ENCODE measurements at regions not wholly inside any gene's neighbourhood (a gene's known extent, or its start where the extent isn't known, plus 50 kb on each side); places are given as distances from the start of the nearest gene placed in this dataset.
A peak's percentile ranks its signal among the peaks of the same experiment; 100 is the strongest.

DNA sequence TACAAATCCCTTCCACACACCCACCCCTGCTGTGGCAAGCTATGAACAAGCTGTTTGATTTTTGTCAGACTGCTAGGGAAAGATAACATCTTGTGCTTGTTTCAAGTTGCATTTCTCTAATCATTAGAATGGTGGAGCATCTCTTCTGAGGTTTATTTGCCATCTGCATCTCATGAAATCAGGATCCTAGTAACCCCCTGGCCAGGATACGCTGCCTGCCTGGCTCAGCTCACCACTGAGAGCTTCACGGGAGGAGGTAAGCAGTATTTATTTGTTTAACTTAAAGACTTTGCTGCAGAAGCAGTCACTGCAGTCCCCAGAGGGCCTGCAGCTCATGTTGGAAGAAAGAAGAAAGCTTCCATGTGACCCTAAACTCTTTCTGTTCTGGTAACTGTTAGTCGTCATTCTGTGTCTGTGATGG lies 83.3 kb upstream of the CXCL14 start:
- no peak for DNase-seq (ENCODE audit: low read depth)

DNA sequence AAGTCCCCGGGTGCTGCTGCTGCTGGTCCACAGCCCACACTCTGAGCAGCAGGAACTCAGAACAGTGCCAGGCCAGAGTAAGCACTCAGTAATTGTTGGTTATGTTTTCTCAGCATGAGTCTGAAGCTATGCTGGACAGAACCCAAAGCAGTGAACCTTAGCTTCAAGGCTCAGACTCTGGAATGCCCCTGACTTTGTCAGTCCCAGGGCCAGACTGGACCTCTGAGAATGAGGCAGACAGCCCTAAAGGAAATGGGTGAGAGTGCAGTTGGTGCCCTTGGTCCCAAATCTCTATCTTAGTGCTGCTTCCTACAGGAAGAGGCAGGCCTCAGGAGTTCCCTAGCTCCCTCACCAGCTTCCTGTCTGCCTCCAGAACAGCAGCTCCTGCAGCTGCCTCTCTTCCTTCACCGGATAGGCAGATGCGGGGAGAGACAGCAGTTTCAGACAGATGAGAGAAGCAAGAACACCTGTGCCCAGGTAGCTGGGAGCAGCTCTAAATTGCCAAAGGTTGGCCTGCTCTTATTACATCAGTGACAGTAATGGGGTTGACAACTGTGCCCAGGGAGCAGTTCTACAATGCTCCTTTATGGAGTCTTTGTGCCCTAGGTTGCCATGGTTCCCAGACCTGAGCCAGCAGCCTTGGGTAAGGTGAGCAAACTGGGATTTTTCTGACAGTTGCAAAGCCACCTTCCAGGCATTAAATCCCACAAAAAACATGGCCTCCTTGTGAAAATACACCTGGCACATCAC lies 82.2 kb upstream of the CXCL14 start:
- DNase-seq (ENCODE audit: low read depth), result no peak

DNA sequence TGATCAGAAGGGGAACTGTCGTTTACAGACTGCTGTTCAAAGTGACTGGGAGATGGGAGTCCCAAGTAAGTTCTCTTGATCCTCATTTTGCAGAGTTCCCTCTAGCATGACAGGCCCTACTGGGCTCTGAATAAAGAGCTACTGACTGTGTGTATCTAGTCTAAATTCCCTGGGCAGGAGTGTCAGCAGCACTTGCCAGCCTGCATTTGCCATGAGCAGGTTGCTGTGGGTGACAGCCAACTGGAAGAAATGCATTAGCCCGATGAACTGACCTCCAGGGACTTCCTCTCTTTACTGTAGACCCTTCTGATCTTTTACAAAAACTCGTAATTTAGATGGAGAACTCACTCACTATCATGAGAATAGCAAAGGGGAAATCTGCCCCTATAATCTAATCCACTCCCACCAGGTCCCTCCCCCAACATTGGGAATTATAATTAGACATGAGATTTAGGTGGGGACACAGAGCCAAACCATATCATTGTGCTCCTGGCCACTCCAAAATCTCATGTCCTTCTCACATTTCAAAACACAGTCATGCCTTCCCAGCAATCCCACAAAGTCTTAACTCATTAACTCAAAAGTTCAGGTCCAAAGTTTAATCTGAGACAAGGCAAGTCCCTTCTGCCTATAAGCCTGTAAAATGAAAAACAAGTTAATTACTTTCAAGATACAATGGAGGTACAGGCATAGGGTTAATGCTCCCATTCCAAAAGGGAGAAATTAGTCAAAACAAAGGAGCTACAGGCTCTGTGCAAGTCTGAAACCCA lies 78.9 kb upstream of the CXCL14 start:
- DNase-seq (ENCODE audit: low read depth), result no peak

DNA sequence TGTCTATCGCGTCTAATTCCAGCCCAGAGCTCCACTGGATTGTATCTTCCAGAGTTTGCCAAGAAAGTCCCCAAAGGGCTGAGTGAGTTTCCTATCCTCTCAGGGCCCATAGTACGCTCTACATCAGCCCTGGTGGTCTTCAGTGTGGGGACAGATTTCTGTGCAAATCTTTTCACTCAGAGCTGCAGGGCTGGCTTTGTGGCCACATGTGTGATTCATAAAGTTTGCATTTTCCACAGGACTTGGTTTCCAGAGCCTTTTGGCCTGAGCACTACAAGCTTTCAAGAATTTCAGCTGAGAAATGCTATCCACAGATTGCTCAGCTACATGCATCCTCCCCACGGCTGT lies 76.7 kb upstream of the CXCL14 start:
- no peak for DNase-seq (ENCODE audit: low read depth)

DNA sequence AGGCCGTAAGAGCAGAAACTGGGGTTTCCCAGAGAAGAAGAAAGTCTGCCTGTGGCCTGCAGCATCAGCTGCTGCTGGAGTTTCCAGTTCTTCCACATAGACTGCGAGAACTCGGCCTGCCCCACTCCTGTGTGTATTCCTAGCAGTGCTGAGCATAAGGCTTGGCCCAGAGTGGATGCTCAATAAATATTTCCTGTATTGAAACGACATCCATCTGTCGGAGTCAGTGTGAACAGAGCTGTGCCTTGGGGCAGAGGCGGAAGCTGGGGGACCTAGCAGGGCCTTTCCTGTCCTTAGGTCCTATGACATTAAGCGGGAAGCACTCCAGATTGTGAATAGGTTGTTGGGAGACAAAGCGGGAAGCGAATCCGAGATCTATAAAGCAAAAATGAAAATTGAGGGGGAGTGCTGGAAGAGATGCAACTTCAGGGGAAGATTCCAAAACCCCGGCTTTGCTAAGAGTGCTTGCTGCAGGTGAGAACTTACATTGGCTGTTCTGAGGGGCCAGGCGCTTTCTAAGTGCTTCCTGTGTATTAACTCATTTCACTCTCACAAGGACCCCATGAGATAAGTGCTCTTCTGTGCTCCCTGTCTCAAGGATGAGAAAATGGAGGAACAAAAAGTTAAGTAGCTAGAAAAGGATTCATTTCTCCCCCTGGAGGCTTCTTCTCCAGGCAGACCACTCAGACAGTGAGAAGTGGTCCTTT lies 76.1 kb upstream of the CXCL14 start:
- no peak for DNase-seq (ENCODE audit: low read depth)

DNA sequence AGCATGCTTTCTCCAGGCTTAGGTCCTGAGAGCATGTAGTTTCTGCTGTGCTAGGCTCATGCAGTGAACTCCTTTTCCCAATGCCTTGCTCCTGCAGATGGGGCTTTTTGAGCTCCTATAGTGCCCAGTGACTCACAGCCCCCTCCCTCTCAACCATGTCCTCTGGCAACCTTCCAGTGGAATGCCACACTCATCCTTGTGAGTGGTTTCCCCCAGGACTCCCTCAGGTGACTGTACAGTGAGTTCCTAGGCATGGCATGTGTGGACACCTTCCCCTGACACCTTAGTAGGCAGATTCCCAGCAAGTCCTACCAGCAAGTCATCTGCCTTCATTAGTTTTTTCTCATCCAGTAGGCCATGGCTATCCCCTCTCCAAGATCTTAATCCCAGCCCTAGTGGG lies 72.4 kb upstream of the CXCL14 start:
- DNase-seq (ENCODE audit: low read depth), result peak; percentile 54

GRCh38 chr5:135650081-135650480 lies 71.3 kb upstream of the CXCL14 start:
- no peak for DNase-seq (ENCODE audit: low read depth)

- no peak for DNase-seq (ENCODE audit: low read depth)
Observed at GRCh38 chr5:135649435-135649834, 70.6 kb upstream of the CXCL14 start.

DNA sequence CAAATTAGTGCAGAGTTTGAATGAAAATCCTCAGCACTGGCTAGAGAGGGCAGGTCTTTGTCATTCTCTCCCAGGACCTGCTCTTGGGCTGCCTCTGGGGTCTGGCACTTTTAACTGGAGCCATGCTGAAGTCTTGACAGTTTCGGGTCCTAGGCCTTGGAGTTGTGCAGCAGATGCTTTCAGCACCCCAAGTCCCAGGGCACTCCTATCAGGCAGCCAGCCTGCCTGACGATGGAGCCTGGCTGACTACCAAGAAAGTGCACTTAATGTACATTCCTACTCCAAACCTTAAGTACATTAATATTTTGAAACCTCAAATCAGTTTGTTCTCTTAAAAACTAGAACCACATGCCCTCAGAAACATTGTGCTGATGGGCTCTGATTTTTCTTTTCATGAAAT lies 69.3 kb upstream of the CXCL14 start:
- no peak for DNase-seq (ENCODE audit: low read depth)

DNA sequence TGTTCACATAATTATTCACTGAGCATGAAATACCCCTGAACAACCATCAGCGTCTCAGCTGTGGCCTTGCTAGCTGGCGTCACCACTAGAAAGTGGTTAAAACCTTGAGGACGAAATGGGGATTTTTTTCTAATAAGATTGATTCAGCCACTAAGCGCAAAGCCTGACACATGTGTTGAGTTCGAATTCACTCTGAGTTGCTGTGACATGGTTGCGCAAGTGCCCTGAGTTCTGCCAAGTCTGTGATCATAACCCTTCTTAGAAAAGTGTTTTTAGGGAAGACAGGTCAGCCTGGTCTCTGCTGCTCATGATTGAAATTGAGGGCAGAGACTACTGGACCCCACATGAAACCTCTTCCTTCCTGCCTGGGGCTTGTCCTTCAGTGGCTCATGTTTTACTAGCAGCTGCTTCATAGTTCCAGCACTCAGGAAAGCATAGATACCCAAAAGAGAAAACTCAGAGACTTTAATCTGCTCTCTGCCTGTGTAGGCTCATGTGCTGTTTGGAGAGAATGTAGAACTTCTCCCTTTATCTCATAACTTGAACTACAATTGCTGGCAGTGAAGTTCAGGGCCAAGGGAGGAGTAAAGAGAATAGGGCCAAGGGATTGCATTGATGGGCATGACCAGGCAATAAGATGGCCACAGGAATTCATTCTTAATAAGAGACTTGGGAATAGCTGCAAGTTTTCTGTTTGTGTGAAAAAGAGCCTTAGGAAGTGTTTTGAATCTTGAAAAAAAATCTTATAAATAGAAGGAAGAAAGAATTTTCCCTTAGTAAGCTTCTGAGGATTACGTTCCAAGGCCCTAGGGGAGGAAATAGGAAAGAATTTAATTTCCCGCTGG lies 66.8 kb upstream of the CXCL14 start:
- DNase-seq (ENCODE audit: low read depth), result no peak

DNA sequence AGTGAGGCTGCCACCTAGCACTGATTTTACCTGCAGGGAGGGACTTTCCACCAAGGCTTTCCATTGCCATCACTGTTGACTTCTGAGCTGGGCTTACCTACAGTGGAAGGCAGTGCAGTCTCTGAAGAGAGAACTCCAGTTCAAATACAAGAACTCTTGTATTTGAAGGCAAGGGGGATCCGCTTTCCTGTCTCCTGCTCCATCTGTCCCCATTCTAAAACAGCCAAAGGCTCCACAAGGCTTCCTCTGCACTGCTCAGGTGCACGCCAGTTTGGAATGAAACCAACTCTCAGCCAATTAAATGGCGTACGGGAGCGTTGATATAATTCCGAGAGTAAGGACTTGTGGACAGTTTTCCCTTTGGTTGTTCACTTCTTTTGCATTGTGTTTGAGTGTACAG lies 66.0 kb upstream of the CXCL14 start:
- DNase-seq (ENCODE audit: low read depth), result no peak

DNA sequence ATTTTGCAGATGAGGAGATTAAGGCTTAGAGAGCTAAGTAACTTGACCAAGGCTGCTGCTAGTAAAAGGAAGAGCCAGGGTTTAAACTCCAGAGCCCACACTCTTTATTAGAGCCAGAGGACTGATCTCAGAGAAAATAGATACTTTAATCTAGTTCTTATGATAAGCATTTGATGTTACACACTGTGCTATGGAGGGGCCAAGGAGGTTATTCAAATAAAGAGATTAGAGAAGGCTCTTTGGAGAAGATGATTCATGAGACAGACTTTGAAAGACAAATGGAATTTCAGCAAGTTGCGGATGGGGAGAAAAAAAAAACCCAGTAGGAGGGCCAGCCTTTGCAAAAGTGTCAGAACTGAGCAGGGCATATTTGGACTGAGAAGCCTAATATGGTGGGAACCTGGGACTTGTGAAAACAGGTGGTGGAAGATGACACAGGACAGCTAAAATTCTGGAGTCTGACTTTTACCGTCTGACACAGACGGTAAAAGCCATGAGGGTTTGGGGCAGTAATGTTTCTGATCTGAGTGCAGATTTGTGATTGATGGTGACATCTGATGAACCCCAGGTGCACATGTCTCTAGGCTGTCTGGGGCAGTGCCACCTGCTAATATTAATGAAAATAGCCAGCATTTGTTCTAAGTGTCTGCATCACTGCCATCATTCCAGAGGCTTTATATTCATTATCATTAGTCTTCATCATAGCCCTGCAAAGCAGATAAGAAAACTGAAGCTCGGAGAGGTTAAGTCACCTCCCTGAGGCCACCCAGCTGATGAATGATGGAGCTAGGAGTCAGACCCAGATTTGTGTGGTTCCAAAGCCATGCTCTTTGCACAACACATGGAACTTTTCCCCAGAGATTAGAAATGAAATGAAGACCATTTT lies 65.3 kb upstream of the CXCL14 start:
- no peak for DNase-seq (ENCODE audit: low read depth)

GRCh38 chr5:135642934-135643333 lies 64.1 kb upstream of the CXCL14 start:
- DNase-seq (ENCODE audit: low read depth), result no peak

DNA sequence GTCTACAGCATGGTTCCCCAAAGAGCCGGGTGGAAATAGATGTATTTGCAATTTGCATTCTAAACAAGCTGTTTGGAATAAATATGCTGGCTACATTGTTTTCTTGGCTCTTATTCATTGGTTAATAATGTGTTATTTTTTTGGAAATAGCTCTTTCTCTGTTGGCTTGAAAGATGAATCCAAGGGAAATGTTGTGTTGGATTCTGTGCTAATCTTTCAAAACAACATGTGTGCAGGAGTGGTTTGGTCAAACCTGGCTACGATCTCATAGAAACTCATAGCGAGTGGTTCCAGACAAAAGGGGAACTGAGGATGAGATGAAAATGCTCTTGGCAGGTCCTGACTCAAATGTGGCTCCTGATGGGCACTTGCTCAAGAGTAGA lies 63.7 kb upstream of the CXCL14 start:
- DNase-seq (ENCODE audit: low read depth), result no peak

- DNase-seq (ENCODE audit: low read depth), result no peak
Observed at GRCh38 chr5:135641734-135642487, 63.1 kb upstream of the CXCL14 start.

DNA sequence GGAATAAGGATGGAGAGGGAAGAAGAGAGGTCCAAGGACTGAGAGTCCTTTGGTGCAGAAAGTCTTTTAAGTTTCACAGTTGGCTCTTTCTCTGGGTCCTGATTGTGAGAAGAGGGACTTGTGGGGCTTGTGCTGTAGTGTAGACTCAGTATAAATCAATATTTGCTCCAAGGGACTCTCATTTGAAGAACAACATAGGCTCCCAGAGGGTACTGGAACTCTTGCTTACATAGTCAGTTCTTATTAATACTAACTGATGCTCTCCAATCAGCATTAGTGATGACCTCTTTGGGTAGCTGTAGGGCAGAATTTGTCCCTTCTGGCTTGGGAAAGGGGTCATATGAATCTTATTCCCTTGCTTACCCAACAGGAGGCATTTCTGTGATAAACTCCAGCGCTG lies 62.5 kb upstream of the CXCL14 start:
- DNase-seq (ENCODE audit: low read depth), result no peak

DNA sequence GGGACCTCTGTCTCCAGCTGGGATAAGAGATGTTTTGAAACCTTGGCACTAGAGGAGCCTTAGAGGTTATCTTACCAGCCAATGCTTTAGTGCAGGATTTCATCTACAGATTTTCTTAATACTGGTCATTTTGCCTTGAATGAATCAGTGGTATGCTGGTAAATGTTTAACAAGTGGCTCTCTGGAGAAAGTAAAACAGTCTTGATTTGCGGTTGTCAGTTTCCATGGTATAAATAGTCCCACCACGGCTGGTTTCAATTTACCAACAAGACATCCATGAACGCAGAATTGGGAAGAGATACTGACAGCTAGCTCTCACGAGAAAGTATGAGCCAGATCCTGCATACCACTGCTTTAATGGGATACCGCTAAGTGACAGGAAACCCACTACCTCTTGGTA lies 56.7 kb upstream of the CXCL14 start:
- no peak for DNase-seq (ENCODE audit: low read depth)

- no peak for DNase-seq (ENCODE audit: low read depth)
Observed at GRCh38 chr5:135632798-135633197, 54.0 kb upstream of the CXCL14 start.

DNA sequence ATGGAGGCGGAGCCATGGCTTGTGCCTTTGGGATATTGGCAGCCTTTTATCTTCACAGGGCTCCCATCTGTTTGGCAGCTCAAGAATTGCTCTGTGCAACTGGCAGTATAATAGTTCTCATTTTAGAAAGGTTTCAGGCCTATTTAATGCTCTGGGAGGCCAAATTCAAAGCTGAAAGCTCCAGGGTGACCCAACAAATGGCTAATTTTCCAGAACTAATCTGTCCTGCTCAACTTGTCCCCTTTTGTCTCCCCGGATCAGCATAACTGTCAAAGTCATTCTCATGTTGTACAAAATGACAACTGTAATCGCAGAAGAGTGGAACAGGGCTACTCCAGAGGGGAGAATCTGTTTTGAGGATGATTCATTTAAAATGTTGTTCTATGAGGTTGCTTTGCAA lies 52.6 kb upstream of the CXCL14 start:
- DNase-seq (ENCODE audit: low read depth), result no peak

GRCh38 chr5:135629666-135630065 lies 50.9 kb upstream of the CXCL14 start:
- no peak for DNase-seq (ENCODE audit: low read depth)
